ENCODE measurements at regions not wholly inside any gene's neighbourhood (a gene's known extent, or its start where the extent isn't known, plus 50 kb on each side); places are given as distances from the start of the nearest gene placed in this dataset.

- H3K4me3 ChIP-seq (replicated peaks in 1 of 3; ENCODE audit: insufficient read depth in 1 of 3, low read depth in 1 of 3, low read length in 3 of 3): no peak overlapping the region
- ChIA-PET POLR2A (no interaction called here), CTCF (interaction anchor here (1.7 kb wide), 1 partner anchor 20 kb away, joined by 3 read pairs; no protein-coding TSS in a partner anchor)
- FAIRE-seq (no peak), DNase-seq (ENCODE audit: low read depth, low spot score) (no peak)
- intact Hi-C loops (cut with micrococcal nuclease) (no loop called here), dilution Hi-C loops (cut with MboI; ENCODE audit: extremely low pct_ligation_motif_present, low sequenced_read_pairs) (no loop called here)
- H3K4me1 ChIP-seq (ENCODE audit: control insufficient read depth, extremely low read depth, insufficient read depth, low read length): no peaks in the 10 kb centered on the region
- H3K9me3 ChIP-seq (replicated peaks; ENCODE audit: control insufficient read depth, insufficient read depth, low read length): no peaks in the 10 kb centered on the region
- no peaks in the 10 kb centered on the region for H3K36me3 ChIP-seq (ENCODE audit: control insufficient read depth in 2 of 2, extremely low read depth in 1 of 2, insufficient read depth in 2 of 2, low read length in 2 of 2)
- TF ChIP-seq POLR2A (IDR thresholded peaks at IDR 0.05; ENCODE audit: low read depth, low read length): no peak
- peaks cover 0 to 2% of the 10 kb centered on the region in 2 experiments for H3K27me3 ChIP-seq (ENCODE audit: control insufficient read depth in 2 of 2, insufficient read depth in 2 of 2, low read length in 2 of 2)
- H3K9ac ChIP-seq (replicated peaks; ENCODE audit: extremely low read depth, insufficient read depth, low read length): no peak overlapping the region
- H3K79me2 ChIP-seq (ENCODE audit: control insufficient read depth, insufficient read depth, low read length): no peaks in the 10 kb centered on the region
- no peak overlapping the region for H3K27ac ChIP-seq (ENCODE audit: insufficient read depth, low read depth, low read length)
- no peak overlapping the region for H3K4me2 ChIP-seq (ENCODE audit: insufficient read depth, low read length)
- no TSS peak for BruUV-seq (replicated peaks)
- H4K20me1 ChIP-seq (replicated peaks; ENCODE audit: control insufficient read depth, extremely low read depth, insufficient read depth, low read length): no peaks in the 10 kb centered on the region
- no peaks in the 10 kb centered on the region for H3K9me1 ChIP-seq (replicated peaks; ENCODE audit: control insufficient read depth, extremely low read depth, insufficient read depth, low read length)
- H2AFZ ChIP-seq (ENCODE audit: low read depth, low read length): no peak overlapping the region
These were observed 304.6 kb upstream of the DMRT1 start for GRCh38 chr9:536597-537511.

GRCh38 chr9:543478-543877 lies 298.0 kb upstream of the DMRT1 start:
- Histone ChIP-seq H3K9ac (replicated peaks; ENCODE audit: extremely low read depth, insufficient read depth, low read length) (no peak overlapping the region), H3K4me1 (ENCODE audit: control insufficient read depth, extremely low read depth, insufficient read depth, low read length) (no peaks in the 10 kb centered on the region), H3K27me3 (ENCODE audit: control insufficient read depth in 2 of 2, insufficient read depth in 2 of 2, low read length in 2 of 2) (no peaks in the 10 kb centered on the region), H3K9me1 (replicated peaks; ENCODE audit: control insufficient read depth, extremely low read depth, insufficient read depth, low read length) (no peaks in the 10 kb centered on the region), H4K20me1 (replicated peaks; ENCODE audit: control insufficient read depth, extremely low read depth, insufficient read depth, low read length) (no peaks in the 10 kb centered on the region), H2AFZ (ENCODE audit: low read depth, low read length) (no peak overlapping the region), H3K79me2 (ENCODE audit: control insufficient read depth, insufficient read depth, low read length) (no peaks in the 10 kb centered on the region), H3K4me3 (replicated peaks in 1 of 3; ENCODE audit: insufficient read depth in 1 of 3, low read depth in 1 of 3, low read length in 3 of 3) (no peak overlapping the region), H3K4me2 (ENCODE audit: insufficient read depth, low read length) (no peak overlapping the region), H3K27ac (ENCODE audit: insufficient read depth, low read depth, low read length) (no peak overlapping the region), H3K36me3 (ENCODE audit: control insufficient read depth in 2 of 2, extremely low read depth in 1 of 2, insufficient read depth in 2 of 2, low read length in 2 of 2) (no peaks in the 10 kb centered on the region), H3K9me3 (replicated peaks; ENCODE audit: control insufficient read depth, insufficient read depth, low read length) (no peaks in the 10 kb centered on the region)
- FAIRE-seq (no peak), DNase-seq (ENCODE audit: low read depth, low spot score) (no peak)
- TF ChIP-seq JUN (IDR thresholded peaks at IDR 0.05; ENCODE audit: borderline replicate concordance, insufficient read depth, insufficient read length, low read depth): no peak
- TF ChIP-seq GATA2 (IDR thresholded peaks at IDR 0.05; ENCODE audit: insufficient read depth, insufficient read length, low read depth, low read length): no peak
- TF ChIP-seq MYC (IDR thresholded peaks at IDR 0.05; ENCODE audit: low read depth, low read length): no peak
- TF ChIP-seq EZH2 (IDR thresholded peaks at IDR 0.05; ENCODE audit: borderline replicate concordance, low read depth, low read length, severe bottlenecking): no peak
- no peak for TF ChIP-seq FOS (IDR thresholded peaks at IDR 0.05; ENCODE audit: borderline replicate concordance, insufficient read depth, low read length)
- TF ChIP-seq, protein P1, sequence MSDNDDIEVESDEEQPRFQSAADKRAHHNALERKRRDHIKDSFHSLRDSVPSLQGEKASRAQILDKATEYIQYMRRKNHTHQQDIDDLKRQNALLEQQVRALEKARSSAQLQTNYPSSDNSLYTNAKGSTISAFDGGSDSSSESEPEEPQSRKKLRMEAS (IDR thresholded peaks at IDR 0.05; ENCODE audit: insufficient read depth, insufficient read length): no peak
- no peak for TF ChIP-seq POLR2A (IDR thresholded peaks at IDR 0.05; ENCODE audit: low read depth, low read length)
- TF ChIP-seq, protein P2, sequence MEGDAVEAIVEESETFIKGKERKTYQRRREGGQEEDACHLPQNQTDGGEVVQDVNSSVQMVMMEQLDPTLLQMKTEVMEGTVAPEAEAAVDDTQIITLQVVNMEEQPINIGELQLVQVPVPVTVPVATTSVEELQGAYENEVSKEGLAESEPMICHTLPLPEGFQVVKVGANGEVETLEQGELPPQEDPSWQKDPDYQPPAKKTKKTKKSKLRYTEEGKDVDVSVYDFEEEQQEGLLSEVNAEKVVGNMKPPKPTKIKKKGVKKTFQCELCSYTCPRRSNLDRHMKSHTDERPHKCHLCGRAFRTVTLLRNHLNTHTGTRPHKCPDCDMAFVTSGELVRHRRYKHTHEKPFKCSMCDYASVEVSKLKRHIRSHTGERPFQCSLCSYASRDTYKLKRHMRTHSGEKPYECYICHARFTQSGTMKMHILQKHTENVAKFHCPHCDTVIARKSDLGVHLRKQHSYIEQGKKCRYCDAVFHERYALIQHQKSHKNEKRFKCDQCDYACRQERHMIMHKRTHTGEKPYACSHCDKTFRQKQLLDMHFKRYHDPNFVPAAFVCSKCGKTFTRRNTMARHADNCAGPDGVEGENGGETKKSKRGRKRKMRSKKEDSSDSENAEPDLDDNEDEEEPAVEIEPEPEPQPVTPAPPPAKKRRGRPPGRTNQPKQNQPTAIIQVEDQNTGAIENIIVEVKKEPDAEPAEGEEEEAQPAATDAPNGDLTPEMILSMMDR (IDR thresholded peaks at IDR 0.05; ENCODE audit: extremely low read depth in 1 of 2, insufficient read depth in 1 of 2, low read depth in 1 of 2, low read length in 2 of 2): no peak
- no peak for TF ChIP-seq POLR2AphosphoS5 (IDR thresholded peaks at IDR 0.05; ENCODE audit: insufficient read depth, low read depth, low read length)
- intact Hi-C loops (cut with micrococcal nuclease): no loop called here
- BruUV-seq (replicated peaks): no TSS peak
- dilution Hi-C loops (cut with MboI; ENCODE audit: extremely low pct_ligation_motif_present, low sequenced_read_pairs): no loop called here
- ChIA-PET POLR2A (no interaction called here), CTCF (no interaction called here)

Data from endothelial cell of umbilical vein (primary cell).